AG09319 (cell line): ENCODE measurements at regions not wholly inside any gene's neighbourhood (a gene's known extent, or its start where the extent isn't known, plus 50 kb on each side); places are given as distances from the start of the nearest gene placed in this dataset.

Experiments
- DNase-seq: peaks from one replicate; pipeline ENCODE4 v3.0.0-alpha.2; 2010; ENCODE audit warnings: low read depth; ENCODE audit errors: extremely low read depth
- TF ChIP-seq, protein P1 (sequence below): IDR thresholded peaks from 2 replicates; pipeline ENCODE4 v1.5.1; 2011; ENCODE audit warnings: low read depth, mild to moderate bottlenecking, inconsistent platforms, low read length, moderate library complexity

- TF ChIP-seq, protein P1, sequence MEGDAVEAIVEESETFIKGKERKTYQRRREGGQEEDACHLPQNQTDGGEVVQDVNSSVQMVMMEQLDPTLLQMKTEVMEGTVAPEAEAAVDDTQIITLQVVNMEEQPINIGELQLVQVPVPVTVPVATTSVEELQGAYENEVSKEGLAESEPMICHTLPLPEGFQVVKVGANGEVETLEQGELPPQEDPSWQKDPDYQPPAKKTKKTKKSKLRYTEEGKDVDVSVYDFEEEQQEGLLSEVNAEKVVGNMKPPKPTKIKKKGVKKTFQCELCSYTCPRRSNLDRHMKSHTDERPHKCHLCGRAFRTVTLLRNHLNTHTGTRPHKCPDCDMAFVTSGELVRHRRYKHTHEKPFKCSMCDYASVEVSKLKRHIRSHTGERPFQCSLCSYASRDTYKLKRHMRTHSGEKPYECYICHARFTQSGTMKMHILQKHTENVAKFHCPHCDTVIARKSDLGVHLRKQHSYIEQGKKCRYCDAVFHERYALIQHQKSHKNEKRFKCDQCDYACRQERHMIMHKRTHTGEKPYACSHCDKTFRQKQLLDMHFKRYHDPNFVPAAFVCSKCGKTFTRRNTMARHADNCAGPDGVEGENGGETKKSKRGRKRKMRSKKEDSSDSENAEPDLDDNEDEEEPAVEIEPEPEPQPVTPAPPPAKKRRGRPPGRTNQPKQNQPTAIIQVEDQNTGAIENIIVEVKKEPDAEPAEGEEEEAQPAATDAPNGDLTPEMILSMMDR: no peak
- no peak for DNase-seq
Measured at GRCh38 chr12:77351860-77352259, 286.5 kb upstream of the E2F7 start.

- TF ChIP-seq, protein P1: no peak
- DNase-seq: no peak
Measured at GRCh38 chr12:77349689-77350370, 284.5 kb upstream of the E2F7 start.

DNA sequence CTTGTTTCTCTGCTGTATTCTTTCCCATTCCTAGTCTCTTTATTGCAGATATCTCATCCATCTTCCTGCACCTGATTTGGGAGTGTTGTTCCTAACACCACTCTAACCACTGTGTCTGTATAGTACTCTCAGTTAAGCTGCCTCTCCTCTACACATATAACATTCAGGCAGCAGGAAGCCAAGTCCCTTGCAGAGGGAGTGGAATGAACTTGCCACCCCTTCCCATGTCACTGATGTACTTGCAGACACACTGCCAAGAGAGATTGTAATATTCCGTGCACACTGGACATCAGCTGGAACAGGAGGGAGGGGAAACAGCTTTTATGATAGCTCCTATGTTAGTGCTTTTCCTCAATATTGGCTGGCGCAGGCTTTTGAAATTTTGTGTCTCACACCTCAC, 281.6 kb upstream of the E2F7 start:
- TF ChIP-seq, protein P1: no peak
- DNase-seq: no peak

DNA sequence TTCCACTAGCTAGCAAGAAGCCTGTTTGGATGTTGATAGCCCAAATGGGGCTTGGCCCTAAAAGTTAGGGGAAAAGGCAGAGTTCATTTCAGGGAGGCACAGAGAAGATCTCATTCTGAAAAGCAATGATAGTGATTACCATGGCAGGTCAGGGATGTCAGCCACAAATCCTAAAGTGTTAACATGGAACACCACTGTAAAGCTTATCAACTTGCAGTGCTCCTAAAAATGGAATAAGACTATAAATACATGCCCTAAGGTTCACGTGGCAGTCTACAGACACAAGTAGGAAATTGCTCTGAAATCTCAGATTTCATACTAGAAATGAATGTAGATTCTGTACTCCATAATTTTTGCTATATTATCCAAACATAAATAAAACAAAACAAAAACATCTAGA, 280.0 kb upstream of the E2F7 start:
- TF ChIP-seq, protein P1: no peak
- no peak for DNase-seq

DNA sequence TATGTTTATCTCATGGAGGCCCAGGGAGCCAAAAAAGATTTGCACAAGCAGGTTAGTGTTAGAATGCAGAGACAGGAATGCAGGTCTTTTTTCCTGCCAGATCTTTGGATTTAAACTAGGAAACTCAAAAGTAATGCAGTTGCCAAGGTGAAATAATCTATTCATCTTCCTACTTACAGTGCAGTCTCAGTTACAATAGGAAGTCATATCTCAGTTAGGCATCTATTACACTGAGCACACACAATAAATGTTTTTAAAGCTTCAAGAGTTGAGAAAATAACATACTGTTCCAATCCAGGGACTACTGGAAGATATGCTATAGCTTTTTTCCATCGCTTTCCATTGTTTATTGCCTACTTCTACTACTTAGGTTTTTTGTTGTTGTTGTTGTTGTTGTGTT, 279.3 kb upstream of the E2F7 start:
- TF ChIP-seq, protein P1: no peak
- no peak for DNase-seq

- TF ChIP-seq, protein P1: no peak
- DNase-seq: no peak
Measured at GRCh38 chr12:77343291-77343690, 277.9 kb upstream of the E2F7 start.

GRCh38 chr12:77342253-77342652, 276.9 kb upstream of the E2F7 start:
- no peak for DNase-seq
- TF ChIP-seq, protein P1: no peak
